ENCODE measurements at regions not wholly inside any gene's neighbourhood (a gene's known extent, or its start where the extent isn't known, plus 50 kb on each side); places are given as distances from the start of the nearest gene placed in this dataset.

GRCh38 chr7:1300206-1300605 is 67.5 kb downstream of the UNCX start:
- Mint-ChIP-seq H3K4me1 (no peaks in the 10 kb centered on the region), H3K27ac (no peak overlapping the region), H3K9me3 (peaks cover 0 to 5% (median 0%) of the 10 kb centered on the region in 7 donors), H3K4me3 (no peak overlapping the region), H3K36me3 (no peaks in the 10 kb centered on the region), H3K27me3 (ENCODE audit: low read depth in 3 of 3) (peaks cover 17 to 30% (median 17%) of the 10 kb centered on the region in 3 donors)
- Histone ChIP-seq H3K27ac (ENCODE audit: low read depth in 1 of 2, low read length in 2 of 2) (no peak overlapping the region), H3K36me3 (replicated peaks in 1 of 2; ENCODE audit: control insufficient read depth in 1 of 2, insufficient read depth in 2 of 2, low read length in 2 of 2) (no peaks in the 10 kb centered on the region), H3K4me2 (replicated peaks; ENCODE audit: extremely low read depth, low read length, poor library complexity, severe bottlenecking) (no peak overlapping the region), H3K9me3 (replicated peaks in 1 of 2; ENCODE audit: control insufficient read depth in 1 of 2, insufficient read depth in 1 of 2, low read length in 2 of 2) (no peaks in the 10 kb centered on the region), H3K4me3 (replicated peaks in 1 of 3; ENCODE audit: low read depth in 2 of 3, low read length in 3 of 3) (no peak overlapping the region), H3K4me1 (ENCODE audit: control insufficient read depth in 1 of 2, insufficient read depth in 2 of 2, low read length in 2 of 2) (no peaks in the 10 kb centered on the region), H3K9ac (ENCODE audit: insufficient read depth, low read length, poor library complexity, severe bottlenecking) (no peak overlapping the region), H2AFZ (ENCODE audit: insufficient read depth, low read depth, low read length, poor library complexity, severe bottlenecking) (no peak overlapping the region), H4K20me1 (ENCODE audit: insufficient read depth, low read length) (no peaks in the 10 kb centered on the region), H3K27me3 (ENCODE audit: control insufficient read depth in 2 of 2, insufficient read depth in 2 of 2, low read length in 2 of 2) (peaks cover 0 to 3% of the 10 kb centered on the region in 2 donors), H3K79me2 (ENCODE audit: insufficient read depth, low read length) (no peaks in the 10 kb centered on the region)
- intact Hi-C loops (cut with micrococcal nuclease), result no loop called here
- WGBS (ENCODE audit: insufficient coverage), result 80% methylated on average over 7 of the region's 8 CpGs
- TF ChIP-seq, protein P1, sequence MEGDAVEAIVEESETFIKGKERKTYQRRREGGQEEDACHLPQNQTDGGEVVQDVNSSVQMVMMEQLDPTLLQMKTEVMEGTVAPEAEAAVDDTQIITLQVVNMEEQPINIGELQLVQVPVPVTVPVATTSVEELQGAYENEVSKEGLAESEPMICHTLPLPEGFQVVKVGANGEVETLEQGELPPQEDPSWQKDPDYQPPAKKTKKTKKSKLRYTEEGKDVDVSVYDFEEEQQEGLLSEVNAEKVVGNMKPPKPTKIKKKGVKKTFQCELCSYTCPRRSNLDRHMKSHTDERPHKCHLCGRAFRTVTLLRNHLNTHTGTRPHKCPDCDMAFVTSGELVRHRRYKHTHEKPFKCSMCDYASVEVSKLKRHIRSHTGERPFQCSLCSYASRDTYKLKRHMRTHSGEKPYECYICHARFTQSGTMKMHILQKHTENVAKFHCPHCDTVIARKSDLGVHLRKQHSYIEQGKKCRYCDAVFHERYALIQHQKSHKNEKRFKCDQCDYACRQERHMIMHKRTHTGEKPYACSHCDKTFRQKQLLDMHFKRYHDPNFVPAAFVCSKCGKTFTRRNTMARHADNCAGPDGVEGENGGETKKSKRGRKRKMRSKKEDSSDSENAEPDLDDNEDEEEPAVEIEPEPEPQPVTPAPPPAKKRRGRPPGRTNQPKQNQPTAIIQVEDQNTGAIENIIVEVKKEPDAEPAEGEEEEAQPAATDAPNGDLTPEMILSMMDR (IDR thresholded peaks at IDR 0.05), result no peak
- DNase-seq, result no peak

GRCh38 chr7:1300636-1301035 is 68.0 kb downstream of the UNCX start:
- H3K4me2 ChIP-seq (replicated peaks; ENCODE audit: extremely low read depth, low read length, poor library complexity, severe bottlenecking), result no peak overlapping the region
- H2AFZ ChIP-seq (ENCODE audit: insufficient read depth, low read depth, low read length, poor library complexity, severe bottlenecking), result no peak overlapping the region
- intact Hi-C loops (cut with micrococcal nuclease), result no loop called here
- H3K9ac ChIP-seq (ENCODE audit: insufficient read depth, low read length, poor library complexity, severe bottlenecking), result no peak overlapping the region
- no peaks in the 10 kb centered on the region for H3K9me3 ChIP-seq (replicated peaks in 1 of 2; ENCODE audit: control insufficient read depth in 1 of 2, insufficient read depth in 1 of 2, low read length in 2 of 2)
- Mint-ChIP-seq H3K9me3 (peaks cover 0 to 5% (median 0%) of the 10 kb centered on the region in 7 donors), H3K36me3 (no peaks in the 10 kb centered on the region), H3K27ac (no peak overlapping the region), H3K4me1 (no peaks in the 10 kb centered on the region), H3K4me3 (no peak overlapping the region), H3K27me3 (ENCODE audit: low read depth in 3 of 3) (peaks cover 15 to 32% (median 18%) of the 10 kb centered on the region in 3 donors)
- no peak overlapping the region for H3K4me3 ChIP-seq (replicated peaks in 1 of 3; ENCODE audit: low read depth in 2 of 3, low read length in 3 of 3)
- no peak overlapping the region for H3K27ac ChIP-seq (ENCODE audit: low read depth in 1 of 2, low read length in 2 of 2)
- peaks cover 0 to 3% of the 10 kb centered on the region in 2 donors for H3K27me3 ChIP-seq (ENCODE audit: control insufficient read depth in 2 of 2, insufficient read depth in 2 of 2, low read length in 2 of 2)
- no peak for DNase-seq
- TF ChIP-seq, protein P1 (IDR thresholded peaks at IDR 0.05), result no peak
- no peaks in the 10 kb centered on the region for H4K20me1 ChIP-seq (ENCODE audit: insufficient read depth, low read length)
- H3K4me1 ChIP-seq (ENCODE audit: control insufficient read depth in 1 of 2, insufficient read depth in 2 of 2, low read length in 2 of 2), result no peaks in the 10 kb centered on the region
- no peaks in the 10 kb centered on the region for H3K36me3 ChIP-seq (replicated peaks in 1 of 2; ENCODE audit: control insufficient read depth in 1 of 2, insufficient read depth in 2 of 2, low read length in 2 of 2)
- no peaks in the 10 kb centered on the region for H3K79me2 ChIP-seq (ENCODE audit: insufficient read depth, low read length)
- WGBS (ENCODE audit: insufficient coverage), result 87% methylated on average over 12 of the region's 17 CpGs

Measured in CD14-positive monocyte (primary cell).